Hepatocyte (in vitro differentiated cells): ENCODE measurements at regions not wholly inside any gene's neighbourhood (a gene's known extent, or its start where the extent isn't known, plus 50 kb on each side); places are given as distances from the start of the nearest gene placed in this dataset.

Experiments used
- EZH2phosphoT487 ChIP-seq: fragments of 200-600 bp; sonication (generic); IDR thresholded peaks from one replicate; pipeline ENCODE4 v1.6.1; 2018; ENCODE audit warnings: antibody characterized with exemption, mild to moderate bottlenecking, low read depth, moderate library complexity; ENCODE audit not compliant: unreplicated experiment, severe bottlenecking
- TF ChIP-seq, protein P1 (sequence below): fragments of 200-600 bp; sonication (generic); IDR thresholded peaks from 2 replicates; pipeline ENCODE4 v1.5.1; 2016; ENCODE audit warnings: antibody characterized with exemption, mild to moderate bottlenecking; ENCODE audit not compliant: poor library complexity

DNA sequence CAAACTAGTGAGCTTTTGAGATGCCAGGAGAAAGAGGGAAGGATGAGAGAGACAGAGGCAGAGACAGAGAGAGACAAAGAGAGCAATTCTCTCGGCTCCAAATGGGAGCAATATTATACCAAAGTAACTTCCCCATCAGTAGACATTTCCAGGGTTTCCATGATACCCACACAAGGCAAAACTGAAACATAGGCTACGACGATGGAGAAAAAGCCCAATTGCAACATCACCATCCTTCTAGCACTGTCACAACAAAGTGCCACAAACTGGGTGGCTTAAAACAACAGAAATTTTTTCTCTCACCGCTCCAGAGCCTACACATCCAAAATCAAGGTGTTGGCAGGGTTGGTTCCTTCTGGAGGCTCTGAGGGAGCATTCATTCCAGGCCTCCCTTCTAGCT is 81.4 kb downstream of the KCTD12 start:
- no peak for TF ChIP-seq EZH2phosphoT487
- TF ChIP-seq, protein P1, sequence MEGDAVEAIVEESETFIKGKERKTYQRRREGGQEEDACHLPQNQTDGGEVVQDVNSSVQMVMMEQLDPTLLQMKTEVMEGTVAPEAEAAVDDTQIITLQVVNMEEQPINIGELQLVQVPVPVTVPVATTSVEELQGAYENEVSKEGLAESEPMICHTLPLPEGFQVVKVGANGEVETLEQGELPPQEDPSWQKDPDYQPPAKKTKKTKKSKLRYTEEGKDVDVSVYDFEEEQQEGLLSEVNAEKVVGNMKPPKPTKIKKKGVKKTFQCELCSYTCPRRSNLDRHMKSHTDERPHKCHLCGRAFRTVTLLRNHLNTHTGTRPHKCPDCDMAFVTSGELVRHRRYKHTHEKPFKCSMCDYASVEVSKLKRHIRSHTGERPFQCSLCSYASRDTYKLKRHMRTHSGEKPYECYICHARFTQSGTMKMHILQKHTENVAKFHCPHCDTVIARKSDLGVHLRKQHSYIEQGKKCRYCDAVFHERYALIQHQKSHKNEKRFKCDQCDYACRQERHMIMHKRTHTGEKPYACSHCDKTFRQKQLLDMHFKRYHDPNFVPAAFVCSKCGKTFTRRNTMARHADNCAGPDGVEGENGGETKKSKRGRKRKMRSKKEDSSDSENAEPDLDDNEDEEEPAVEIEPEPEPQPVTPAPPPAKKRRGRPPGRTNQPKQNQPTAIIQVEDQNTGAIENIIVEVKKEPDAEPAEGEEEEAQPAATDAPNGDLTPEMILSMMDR: no peak
